NOMO-1 treated with dmso at 0.1 percent for 144 hours (cell line): ENCODE measurements at regions not wholly inside any gene's neighbourhood (a gene's known extent, or its start where the extent isn't known, plus 50 kb on each side); places are given as distances from the start of the nearest gene placed in this dataset.

ENCODE experiments used
- DNase-seq: peaks from one replicate; lab custom pipeline; 2025; ENCODE audit not compliant: unreplicated experiment; lab: John Stamatoyannopoulos, UW

DNA sequence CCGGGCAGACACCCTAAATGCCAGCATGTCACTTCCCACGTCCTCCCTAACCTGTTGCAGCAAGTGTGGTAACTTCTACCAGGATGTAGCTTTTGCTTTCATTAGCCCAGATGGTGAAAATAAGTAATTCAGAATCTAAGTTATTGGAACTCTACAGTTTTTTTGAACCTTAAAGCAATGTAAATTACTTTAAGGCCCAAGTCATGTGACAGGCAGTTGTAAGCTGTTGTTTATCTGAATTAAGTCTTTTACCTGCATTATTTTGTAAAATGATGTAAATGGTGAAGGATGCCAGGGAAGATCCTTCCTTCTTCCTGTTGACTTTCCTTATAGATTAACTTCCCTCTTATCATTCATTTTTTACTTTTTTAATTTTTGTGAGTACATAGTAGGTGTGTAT lies 670.2 kb downstream of the SEMA5A start:
- DNase-seq = no peak

DNA sequence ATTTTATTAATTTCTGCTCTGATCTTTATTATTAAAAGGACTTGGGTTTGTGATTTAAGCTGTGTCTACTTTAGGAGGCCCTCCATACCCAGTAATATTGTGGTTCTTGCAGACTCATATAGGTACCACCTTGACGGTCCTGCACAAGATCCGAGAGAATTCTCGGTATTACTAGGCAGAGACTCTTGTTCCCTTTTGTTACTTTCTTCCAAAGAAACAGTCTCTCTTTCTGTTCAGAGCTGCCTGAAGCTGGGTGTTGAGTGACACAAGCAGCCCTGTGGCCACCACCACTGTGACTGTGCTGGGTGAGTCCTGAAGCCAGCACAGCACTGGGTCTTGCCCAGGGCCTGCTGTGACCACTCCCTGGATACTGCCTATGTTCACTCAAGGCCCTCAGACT lies 666.6 kb downstream of the SEMA5A start:
- no peak for DNase-seq

DNA sequence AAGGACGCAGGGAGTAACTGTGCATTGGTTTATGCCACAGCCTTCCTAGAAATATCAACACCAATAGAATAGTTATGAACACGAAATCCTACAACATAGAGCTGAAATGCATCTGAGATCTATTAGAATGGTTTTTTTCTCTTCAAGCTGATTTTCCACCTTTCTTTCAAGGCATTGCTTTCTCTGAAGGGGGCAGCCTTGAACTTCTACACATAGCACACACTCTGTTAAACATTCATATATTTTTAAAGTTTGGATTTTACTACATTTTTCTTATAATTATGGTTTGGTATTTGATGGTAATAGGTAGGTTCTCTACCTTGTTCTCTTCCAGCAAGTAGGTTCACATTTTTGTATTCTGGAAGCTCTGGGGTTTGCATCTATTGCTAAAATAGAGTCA lies 661.8 kb downstream of the SEMA5A start:
- DNase-seq = no peak

DNA sequence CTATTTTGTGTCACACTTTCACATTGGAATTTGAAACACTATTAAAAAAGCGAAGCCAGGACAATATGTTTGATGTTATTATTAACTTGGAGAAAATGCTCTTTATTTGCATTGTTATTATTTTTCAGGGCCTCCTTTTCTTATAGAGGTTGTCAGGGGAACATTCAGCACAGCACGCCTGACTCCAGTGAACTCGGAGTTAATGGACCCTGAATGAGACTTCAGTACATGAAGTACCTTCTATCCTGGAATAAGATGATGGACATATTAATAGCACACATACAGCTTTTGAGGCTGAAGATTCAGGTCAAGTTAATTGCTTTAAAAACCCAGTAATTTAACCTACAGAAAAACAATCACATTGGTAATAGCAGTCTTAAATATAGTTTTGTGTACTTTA lies 652.9 kb downstream of the SEMA5A start:
- DNase-seq = no peak

DNA sequence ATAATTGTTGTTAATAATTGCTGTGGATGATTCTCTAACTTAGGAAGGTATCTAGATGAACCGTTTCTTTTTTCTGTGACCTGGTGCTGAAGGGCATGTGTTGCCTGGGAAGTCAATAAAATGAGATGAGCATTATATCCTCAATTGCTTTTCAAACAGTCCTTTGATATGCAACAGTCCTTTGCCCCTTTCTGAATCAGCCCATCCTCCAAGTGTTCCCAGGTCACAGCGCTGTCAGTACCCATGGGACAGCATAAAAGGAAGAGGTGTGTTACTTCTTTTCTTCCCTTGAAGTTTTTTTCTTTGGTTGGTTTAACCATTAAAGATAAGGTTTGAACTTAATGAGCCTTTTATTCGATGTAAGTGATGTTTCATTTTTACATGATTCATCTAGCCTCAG lies 651.8 kb downstream of the SEMA5A start:
- DNase-seq = no peak

DNA sequence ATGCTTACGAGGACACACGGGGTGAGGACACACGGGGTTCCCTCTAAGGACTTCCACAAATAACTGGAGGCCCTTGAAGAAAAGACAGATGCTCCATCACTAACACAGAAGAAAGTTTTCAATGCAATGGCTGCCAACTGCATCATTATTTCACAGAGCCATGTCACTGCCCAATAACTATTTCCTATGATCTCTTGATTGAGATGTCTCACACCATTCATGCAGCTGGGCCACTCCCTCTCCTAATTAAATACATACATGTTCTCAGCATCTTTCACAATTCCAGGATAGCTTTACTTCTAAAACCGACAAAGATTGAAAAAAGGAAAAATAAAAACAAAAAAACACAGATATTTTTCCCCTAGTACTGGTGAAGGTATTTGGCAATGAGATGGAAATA lies 650.8 kb downstream of the SEMA5A start:
- no peak for DNase-seq

DNA sequence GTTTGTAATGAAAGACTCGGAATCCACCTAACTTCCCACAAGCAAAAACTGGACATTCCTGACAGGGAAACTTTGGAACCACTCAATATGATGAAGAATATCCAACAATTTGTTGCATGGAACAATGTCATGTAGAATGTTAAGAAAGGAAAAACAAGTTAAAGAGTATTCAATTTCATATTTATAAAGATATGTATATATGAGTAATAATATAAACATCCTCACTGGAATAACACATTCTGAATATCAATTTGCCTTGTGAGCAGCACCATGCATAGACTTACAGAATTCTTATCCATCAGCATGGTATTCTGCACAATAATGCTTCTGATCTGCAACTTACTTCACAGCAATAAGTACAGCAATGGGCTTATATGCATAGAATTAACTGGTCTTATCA lies 650.3 kb downstream of the SEMA5A start:
- DNase-seq = no peak

DNA sequence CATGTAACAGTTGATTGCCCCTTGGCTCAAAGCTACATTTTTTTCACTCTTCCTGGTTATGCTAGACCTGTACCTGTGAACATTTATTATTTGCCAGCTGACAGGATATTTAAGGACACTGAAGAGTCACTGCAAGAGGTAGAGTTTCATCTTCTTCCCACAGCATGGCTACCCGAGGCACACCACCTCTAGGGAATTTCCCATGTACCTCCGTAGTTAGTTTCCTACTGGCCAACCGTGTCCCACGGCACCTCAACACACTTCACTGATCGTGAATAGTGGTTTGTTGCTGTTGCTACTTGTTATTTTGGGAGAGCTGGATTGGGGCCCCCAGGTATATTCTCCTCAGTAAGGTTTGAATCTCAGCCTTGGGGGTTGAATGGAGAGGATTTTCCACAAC lies 648.6 kb downstream of the SEMA5A start:
- DNase-seq = no peak

DNA sequence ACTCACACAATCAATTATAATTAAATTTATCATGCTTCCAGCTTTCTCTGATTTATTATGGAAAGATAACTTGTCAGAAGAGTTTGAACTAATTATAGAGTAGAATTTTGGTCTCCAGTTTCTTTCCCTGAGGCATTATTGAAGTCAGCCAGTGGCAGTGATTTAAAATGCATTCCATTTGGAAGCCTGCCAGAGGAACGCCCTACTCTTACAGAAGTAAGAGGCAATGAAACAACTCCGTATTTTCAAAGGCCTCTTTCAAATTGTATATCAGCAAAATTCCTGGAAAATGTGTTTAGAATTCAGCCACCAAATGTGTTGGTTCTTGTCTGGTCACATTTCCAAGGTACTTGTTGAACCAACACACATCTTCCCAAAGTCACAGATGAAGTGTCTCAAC lies 640.9 kb downstream of the SEMA5A start:
- no peak for DNase-seq

DNA sequence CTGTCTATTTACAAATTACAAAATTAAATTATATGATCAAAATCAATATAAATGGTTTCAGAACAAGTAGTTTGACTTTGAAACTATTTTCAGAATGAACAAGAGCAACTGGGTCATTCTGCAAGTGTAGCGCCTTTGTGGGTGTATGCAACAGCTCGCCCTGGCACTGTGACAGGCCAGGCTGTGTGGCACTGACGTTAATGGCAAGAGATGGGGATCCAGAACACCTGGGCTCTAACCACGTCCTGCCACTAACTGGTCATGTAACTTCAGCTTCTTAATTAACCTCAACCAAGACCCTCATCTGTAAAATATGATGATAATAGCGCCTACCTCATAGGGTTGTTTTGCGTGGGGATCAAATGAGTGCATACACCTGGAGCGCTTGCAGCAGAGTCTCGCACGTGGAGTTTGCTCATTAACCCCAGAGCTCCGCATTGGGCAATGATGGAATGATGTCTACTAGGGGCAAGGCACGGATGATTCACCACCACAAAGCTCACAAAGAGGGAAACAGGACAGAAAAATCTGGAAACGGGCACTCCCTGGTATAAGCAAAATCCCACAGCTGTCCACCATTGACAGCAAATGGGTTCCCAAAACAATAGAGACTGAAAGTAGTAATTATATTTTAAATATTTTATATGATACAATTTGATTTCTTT lies 639.4 kb downstream of the SEMA5A start:
- no peak for DNase-seq

DNA sequence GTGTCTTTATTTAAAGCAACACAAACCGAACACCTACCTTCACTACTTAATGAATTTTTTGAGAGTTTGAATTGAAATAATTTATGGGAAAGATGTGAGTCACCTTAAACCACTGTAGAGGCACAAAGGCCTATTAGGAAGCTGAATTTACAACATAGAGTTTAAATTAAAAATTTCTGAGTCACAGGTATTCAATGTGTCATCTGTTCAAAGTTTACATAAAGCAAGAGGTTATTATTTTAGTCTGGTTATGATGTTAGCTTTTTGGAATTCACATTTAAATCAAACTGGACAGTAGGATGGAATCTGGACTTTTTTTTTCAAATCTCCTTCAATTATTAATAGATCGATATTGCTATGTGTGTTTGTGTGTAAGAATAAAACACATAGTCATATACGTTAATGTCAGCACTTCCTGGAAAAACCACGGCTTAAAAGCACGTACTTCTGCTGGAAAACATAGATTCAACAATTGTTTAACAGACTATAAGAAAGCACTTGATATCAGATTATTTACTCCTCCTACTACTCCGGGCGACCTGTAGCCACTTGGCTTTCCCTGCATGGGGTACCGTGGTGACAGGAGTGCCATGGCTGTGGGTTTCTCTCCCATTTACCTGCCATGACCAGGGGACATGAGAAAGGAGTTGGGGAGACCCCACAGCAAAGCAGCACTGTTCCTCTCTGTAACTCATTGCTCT lies 638.6 kb downstream of the SEMA5A start:
- no peak for DNase-seq

DNA sequence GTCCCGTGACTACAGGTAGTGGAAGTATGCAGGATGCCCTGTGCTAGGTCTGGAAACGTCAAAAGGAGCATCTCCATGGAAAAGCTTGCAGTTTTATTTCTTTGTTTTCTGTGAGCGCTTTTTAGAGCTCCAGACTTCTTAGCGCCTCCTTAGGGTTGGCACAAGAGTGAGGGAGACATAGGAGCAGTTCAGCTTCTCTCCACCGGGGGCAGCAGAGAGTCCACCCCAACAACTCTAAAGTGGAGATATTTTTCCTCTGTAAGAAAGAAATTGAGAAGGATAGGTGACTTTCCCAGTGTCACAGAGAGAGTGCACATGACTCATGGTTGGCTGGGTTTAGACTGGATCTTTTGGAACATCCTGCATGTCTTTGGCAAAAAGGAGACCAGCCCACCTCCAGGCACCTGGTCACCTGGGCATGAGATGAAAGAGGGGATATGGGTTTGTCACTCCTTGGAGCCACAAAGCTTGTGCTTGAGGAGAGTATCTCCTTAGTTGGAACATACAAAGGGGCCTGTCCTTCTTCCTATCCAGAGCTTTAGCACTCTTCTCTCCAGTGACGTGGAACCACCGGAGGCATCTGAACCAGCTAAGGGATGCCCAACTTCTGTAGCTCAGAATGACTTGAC lies 637.7 kb downstream of the SEMA5A start:
- no peak for DNase-seq

DNA sequence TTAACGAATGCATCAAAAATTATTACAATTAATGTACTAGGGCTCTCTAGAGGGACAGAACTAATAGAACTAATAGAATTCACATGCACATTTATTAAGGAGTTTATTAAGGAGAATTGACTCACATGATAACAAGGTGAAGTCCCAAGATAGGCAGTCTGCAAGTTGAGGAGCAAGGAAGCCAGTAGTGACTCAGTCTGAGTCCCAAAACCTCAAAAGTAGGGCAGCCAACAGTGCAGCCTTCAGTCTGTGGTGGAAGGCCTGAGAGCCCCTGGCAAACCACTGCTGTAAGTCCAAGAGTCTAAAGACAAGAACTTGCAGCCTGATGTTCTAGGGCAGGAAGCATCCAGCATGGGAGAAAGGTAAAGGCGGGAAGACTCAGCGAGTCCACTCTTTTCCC lies 633.8 kb downstream of the SEMA5A start:
- no peak for DNase-seq

DNA sequence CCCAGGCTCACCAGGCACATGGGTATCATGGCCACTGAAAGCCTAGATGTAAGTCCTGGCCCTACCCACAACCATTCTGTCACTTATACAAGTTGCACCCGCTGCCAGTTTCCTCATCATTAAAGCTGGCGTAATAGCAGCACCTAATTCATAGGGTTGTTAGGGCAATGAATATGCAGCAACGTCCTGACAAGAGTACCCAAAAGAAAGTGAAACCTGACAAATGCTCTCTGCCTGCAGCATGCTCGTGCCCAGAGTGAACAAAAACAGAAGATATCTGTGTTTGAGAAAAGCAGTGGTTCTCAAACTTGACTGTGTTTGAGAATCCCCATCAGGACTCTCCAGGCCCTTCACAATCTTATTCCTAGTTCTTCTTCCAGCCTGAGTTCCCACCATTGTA lies 632.4 kb downstream of the SEMA5A start:
- no peak for DNase-seq

DNA sequence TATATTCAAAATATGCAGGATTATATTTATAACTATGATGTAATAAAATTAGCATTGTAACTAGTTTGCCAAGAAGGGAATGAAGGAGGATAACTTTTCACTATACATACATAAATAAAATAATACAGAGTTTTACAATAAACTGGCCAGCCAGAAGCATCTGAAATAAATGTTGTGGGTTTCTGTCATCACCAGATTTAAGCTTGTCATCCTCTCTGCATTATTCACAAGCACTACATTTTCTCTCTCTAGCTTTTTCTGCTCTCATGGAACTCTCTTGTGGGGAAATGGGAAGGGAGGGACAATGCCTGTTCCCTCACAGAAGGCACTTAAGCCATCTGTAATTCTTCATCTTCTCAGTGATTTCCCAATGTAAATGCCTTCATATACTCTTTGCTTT lies 626.8 kb downstream of the SEMA5A start:
- DNase-seq = no peak

DNA sequence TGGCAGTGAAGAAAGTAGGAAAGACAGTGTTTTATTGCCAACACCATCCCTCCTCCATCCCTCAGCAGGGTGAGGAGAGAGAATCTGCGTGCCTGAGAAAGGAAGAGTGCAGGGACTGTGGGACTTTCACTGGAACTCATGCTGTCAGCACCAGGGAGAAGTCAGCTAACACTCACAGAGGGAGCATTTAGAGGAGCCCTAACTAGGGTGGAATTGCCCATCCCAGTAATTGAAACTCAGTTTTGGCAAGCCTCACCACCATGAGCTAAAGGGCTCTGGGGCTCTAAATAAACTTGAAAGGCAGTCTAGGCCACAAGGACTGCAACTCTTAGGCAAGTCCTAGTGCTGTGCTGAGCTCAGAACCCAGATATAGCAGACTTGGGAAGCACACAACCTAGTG lies 622.3 kb downstream of the SEMA5A start:
- no peak for DNase-seq

DNA sequence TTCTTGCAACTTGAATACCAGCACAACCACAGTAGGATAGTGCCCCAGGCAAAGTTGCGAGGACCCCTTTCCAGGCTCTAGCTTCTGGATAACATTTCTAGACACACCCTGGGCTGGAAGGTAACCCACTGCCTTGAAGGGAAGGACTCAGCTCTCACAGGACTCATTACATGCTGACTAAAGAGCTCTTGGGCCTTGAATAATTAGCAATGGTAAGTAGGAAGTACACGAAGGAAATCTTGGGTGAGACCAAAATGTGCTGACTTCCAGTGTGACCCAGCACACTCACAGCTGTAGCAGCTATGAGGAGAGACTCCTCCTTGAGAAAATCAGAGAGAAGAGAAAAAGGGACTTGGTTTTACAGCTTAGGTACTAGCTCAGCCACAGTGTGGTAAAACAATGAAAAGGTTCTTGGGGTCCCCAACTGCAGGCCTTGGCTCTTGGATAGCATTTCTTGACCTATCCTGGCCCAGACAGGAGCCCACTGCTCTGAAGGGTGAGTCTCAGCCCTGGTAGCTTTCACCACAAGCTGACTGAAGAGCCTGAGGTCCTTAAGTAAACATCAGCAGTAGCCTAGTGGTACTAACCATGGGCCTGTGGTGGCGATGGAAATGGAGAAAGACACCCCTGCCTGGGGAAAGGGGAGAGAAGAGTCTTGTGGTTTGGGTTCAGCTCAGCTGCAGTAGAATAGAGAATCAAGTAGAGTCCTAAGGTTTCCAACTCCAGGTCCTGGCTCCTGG lies 621.7 kb downstream of the SEMA5A start:
- no peak for DNase-seq

DNA sequence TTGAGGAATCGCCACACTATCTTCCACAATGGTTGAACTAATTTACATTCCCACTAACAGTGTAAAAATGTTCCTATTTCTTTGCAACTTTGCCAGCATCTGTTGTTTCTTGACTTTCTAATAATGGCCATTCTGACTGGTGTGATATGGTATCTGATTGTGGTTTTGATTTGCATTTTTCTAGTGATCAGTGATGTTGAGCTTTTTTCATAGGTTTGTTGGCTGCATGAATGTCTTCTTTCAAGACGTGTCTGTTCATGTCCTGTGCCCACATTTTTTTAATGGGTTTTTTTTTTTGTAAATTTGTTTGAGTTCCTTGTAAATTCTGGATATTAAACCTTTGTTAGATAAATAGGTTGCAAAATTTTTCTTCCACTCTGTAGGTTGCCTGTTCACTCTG lies 615.9 kb downstream of the SEMA5A start:
- DNase-seq = no peak

DNA sequence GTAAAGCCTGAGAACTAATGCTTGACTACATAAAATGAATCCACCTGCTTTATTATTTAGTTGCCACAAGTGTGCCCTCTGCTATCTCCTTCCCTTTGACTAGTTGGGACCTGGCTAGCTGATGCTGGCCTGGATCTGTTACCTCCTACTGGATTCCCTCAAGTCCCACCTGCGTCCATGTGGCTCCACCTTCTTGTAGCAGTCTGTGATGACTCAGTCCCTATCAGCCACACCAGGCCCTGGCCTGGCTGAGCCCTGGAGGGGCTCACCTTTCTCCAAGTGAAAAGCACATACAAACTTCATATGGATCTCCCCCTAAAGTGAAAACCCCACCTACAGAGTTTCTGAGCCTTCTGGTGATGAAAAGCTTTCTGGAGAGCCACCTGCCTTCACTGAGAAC lies 611.4 kb downstream of the SEMA5A start:
- DNase-seq = no peak

DNA sequence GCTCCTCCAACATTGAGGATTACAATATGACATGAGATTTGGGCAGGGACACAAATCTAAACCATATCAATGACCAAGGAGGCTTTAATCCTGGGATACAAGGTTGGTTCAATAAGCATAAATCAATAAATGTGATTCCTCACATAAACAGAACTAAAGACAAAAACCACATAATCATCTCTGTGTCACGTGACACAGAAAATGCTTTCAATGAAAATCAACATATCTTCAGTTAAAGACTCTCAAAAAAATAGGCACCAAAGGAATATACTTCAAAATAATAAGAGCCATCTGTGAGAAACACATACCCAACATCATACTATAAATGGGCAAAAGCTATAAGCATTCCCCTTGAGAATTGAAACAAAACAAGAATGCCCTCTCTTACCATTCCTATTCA lies 604.9 kb downstream of the SEMA5A start:
- no peak for DNase-seq

DNA sequence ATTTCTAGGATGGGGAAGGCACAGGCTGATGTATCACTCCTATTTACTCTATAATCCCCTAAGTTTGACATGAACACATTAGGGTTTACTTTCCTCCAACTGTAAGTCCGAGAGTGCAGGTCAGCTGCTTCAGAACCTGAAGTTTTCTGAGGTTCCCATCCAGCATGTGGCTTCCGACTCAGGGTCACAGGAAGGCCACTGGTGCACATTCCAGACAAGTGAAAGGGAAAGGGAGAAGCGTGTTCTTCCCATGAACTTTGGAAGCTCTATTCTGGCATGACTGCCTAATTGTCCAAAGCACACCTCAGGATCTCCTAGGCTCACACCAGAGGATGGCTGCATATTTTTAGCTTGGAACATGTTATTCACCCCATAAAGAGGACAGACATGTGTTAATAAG lies 602.6 kb downstream of the SEMA5A start:
- DNase-seq = no peak

DNA sequence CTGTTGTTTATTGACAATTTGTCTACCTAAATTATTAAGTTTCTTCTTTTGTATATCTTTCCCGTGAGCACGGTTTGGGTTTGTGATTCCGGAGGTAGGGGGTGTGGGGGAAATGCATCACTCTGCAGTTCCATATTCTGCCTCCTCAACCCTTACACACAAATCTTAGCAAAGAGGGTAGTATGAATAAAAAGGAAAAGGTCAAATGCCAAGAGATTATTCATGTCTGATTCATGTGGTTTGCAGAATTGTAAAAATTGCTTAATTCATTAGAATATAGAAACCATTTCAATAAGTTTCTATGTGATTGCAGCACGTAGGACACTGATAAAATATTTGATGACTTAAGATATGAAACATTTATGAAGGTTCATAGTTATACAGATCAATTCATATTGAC lies 601.9 kb downstream of the SEMA5A start:
- no peak for DNase-seq
